Inflammatory macrophage treated with lipopolysaccharide for 1 hour (primary cell): ENCODE measurements at regions not wholly inside any gene's neighbourhood (a gene's known extent, or its start where the extent isn't known, plus 50 kb on each side); places are given as distances from the start of the nearest gene placed in this dataset.
"Not testable (repeated sequence)": the region's sequence is repeated elsewhere in the genome, so short reads cannot be mapped to it uniquely, and the experiment has no call there.

Experiments
- DNase-seq, 2 donors: peaks; one replicate each; pipeline ENCODE4 v3.0.0-alpha.2; 2020 to 2022

- DNase-seq, result no peak
These were observed 198.3 kb downstream of the BCAS1 start for GRCh38 chr20:53872081-53872541.

GRCh38 chr20:53871541-53871940 lies 198.9 kb downstream of the BCAS1 start:
- no peak for DNase-seq

- no peak for DNase-seq
These were observed 199.7 kb downstream of the BCAS1 start for GRCh38 chr20:53870426-53871315.

- DNase-seq, result peak; percentile 50 to 69
These were observed 200.7 kb downstream of the BCAS1 start for GRCh38 chr20:53869466-53870258.

GRCh38 chr20:53867741-53868351 lies 202.5 kb downstream of the BCAS1 start:
- no peak for DNase-seq

- DNase-seq, result no peak
These were observed 203.3 kb downstream of the BCAS1 start for GRCh38 chr20:53866794-53867740.

- DNase-seq, result peak in 1 of 2 donors; percentile 44
These were observed 204.2 kb downstream of the BCAS1 start for GRCh38 chr20:53865901-53866793.

GRCh38 chr20:53864765-53865683 lies 205.4 kb downstream of the BCAS1 start:
- not testable (repeated sequence) for DNase-seq

GRCh38 chr20:53863923-53864641 lies 206.3 kb downstream of the BCAS1 start:
- DNase-seq, result not testable (repeated sequence)

- not testable (repeated sequence) for DNase-seq
These were observed 206.9 kb downstream of the BCAS1 start for GRCh38 chr20:53863535-53863922.

GRCh38 chr20:53863039-53863438 lies 207.4 kb downstream of the BCAS1 start:
- DNase-seq, result not testable (repeated sequence)

GRCh38 chr20:53862490-53862889 lies 207.9 kb downstream of the BCAS1 start:
- DNase-seq, result not testable (repeated sequence)

- not testable (repeated sequence) for DNase-seq
These were observed 208.3 kb downstream of the BCAS1 start for GRCh38 chr20:53862136-53862397.

- peak; percentile 84 to 97 for DNase-seq
These were observed 210.7 kb downstream of the BCAS1 start for GRCh38 chr20:53859684-53860083.

GRCh38 chr20:53859009-53859408 lies 211.4 kb downstream of the BCAS1 start:
- DNase-seq, result not testable (repeated sequence)

GRCh38 chr20:53858516-53858915 lies 211.9 kb downstream of the BCAS1 start:
- not testable (repeated sequence) for DNase-seq

GRCh38 chr20:53857723-53858236 lies 212.6 kb downstream of the BCAS1 start:
- no peak for DNase-seq

- DNase-seq, result no peak
These were observed 213.8 kb downstream of the BCAS1 start for GRCh38 chr20:53856300-53857295.
